HepG2 (cell line): ENCODE measurements at regions not wholly inside any gene's neighbourhood (a gene's known extent, or its start where the extent isn't known, plus 50 kb on each side); places are given as distances from the start of the nearest gene placed in this dataset.
A peak's percentile ranks its signal among the peaks of the same experiment; 100 is the strongest.

ENCODE experiments used
- ATAC-seq: fragments of 200-7000 bp; cut with Tn5 transposase; 3 replicates; pipeline ENCODE4 v1.9.1; 2020; ENCODE audit warnings: mild to moderate bottlenecking, moderate library complexity
- BruUV-seq: library from RNA; stranded (reverse); fragments of 400-500 nt; replicated peaks from 2 replicates; lab custom pipeline; 2021; lab: Mats Ljungman, UMichigan
- CTCF ChIA-PET: fragments of 300-600 bp; formaldehyde crosslinking; extraction: SDS; loops from one replicate; lab custom pipeline; 2021; ENCODE audit warnings: low total read pairs, inconsistent platforms, low intra/inter-chr PET ratio; lab: Yijun Ruan, JAX
- POLR2A ChIA-PET: fragments of 350-600 bp; sonication (Branson Sonifier 250); formaldehyde crosslinking; loops from one replicate; lab custom pipeline; 2020; ENCODE audit warnings: antibody characterized with exemption, inconsistent platforms; lab: Yijun Ruan, JAX
- DNase-seq: peaks from one replicate; pipeline ENCODE4 v3.0.0-alpha.2; 2015; ENCODE audit warnings: low spot score
- FAIRE-seq: peaks from 3 replicates; lab custom pipeline; 2011; peaks lifted over from hg19 to GRCh38; lab: Jason Lieb, UNC
- H2AFZ ChIP-seq: one replicate; pipeline ENCODE4 v1.6.1; 2011; ENCODE audit warnings: low read length, inconsistent platforms
- H3K27ac ChIP-seq: fragments of 300-600 bp; 3 replicates; pipeline ENCODE4 v1.8.0; 2011; ENCODE audit warnings: mixed run types, mild to moderate bottlenecking, mixed read lengths, low read length, inconsistent platforms; ENCODE audit not compliant: insufficient read depth; ENCODE audit errors: extremely low read length
- H3K27me3 ChIP-seq, 2 experiments: fragments of 200-600 bp in 1 of 2; 2 replicates in 1 of 2; 3 replicates in 1 of 2; pipeline versions ENCODE4 v1.6.0 to v1.8.0; 2011; ENCODE audit warnings: low read length in 2 of 2, mild to moderate bottlenecking in 2 of 2, moderate library complexity in 2 of 2, inconsistent platforms in 1 of 2; ENCODE audit not compliant: insufficient read depth in 2 of 2, control insufficient read depth in 1 of 2
- H3K36me3 ChIP-seq, 2 experiments: fragments of 200-600 bp in 1 of 2; replicated peaks in 1 of 2; 2 replicates in 1 of 2; 3 replicates in 1 of 2; pipeline versions ENCODE4 v1.5.1 to v1.8.0; 2011; ENCODE audit warnings: low read length in 2 of 2, inconsistent platforms in 1 of 2; ENCODE audit not compliant: insufficient read depth in 2 of 2, control insufficient read depth in 1 of 2
- H3K4me1 ChIP-seq: 2 replicates; pipeline ENCODE4 v1.5.1; 2012; ENCODE audit warnings: low read length, inconsistent platforms; ENCODE audit not compliant: insufficient read depth
- H3K4me2 ChIP-seq: 2 replicates; pipeline ENCODE4 v1.6.0; 2011; ENCODE audit warnings: low read depth, low read length, inconsistent platforms
- H3K4me3 ChIP-seq, 3 experiments: fragments of 200-600 bp in 1 of 3; sonication (generic), shearing (Covaris generic) in 1 of 3; replicated peaks in 1 of 3; 2 replicates each; pipeline ENCODE4 v1.5.1; 2011 to 2016; ENCODE audit warnings: low read length in 3 of 3, inconsistent platforms in 2 of 3, low read depth in 2 of 3, mild to moderate bottlenecking in 2 of 3, control low read depth in 1 of 3, mixed read lengths in 1 of 3; ENCODE audit not compliant: insufficient read depth in 1 of 3
- H3K79me2 ChIP-seq: one replicate; pipeline ENCODE4 v1.6.1; 2011; ENCODE audit warnings: low read length, inconsistent platforms; ENCODE audit not compliant: insufficient read depth
- H3K9ac ChIP-seq: 2 replicates; pipeline ENCODE4 v1.6.0; 2011; ENCODE audit warnings: mild to moderate bottlenecking, low read depth, low read length, inconsistent platforms; ENCODE audit not compliant: insufficient read depth
- H3K9me3 ChIP-seq: 2 replicates; pipeline ENCODE4 v1.5.1; 2012; ENCODE audit warnings: mild to moderate bottlenecking, low read length
- H4K20me1 ChIP-seq: 2 replicates; pipeline ENCODE4 v1.6.0; 2011; ENCODE audit warnings: inconsistent platforms, mild to moderate bottlenecking, low read length, moderate library complexity; ENCODE audit not compliant: insufficient read depth
- AHR ChIP-seq: IDR thresholded peaks from 2 replicates; pipeline ENCODE4 v1.6.1; 2018; ENCODE audit warnings: missing genetic modification reagents, missing compliant biosample characterization
- ASH2L ChIP-seq: fragments of 300-600, 200-600 bp; sonication (generic); IDR thresholded peaks from 2 replicates; pipeline ENCODE4 v1.7.0; 2017; ENCODE audit warnings: low read depth, mild to moderate bottlenecking, moderate library complexity, mixed read lengths, low read length; ENCODE audit not compliant: insufficient read length
- ATF6 ChIP-seq: sonication (generic); formaldehyde crosslinking; conservative IDR thresholded peaks from 2 replicates; pipeline ENCODE4 v1.4.0; 2020; ENCODE audit warnings: missing genetic modification reagents
- BCL6 ChIP-seq: IDR thresholded peaks from 2 replicates; pipeline ENCODE4 v1.6.1; 2016; ENCODE audit warnings: missing genetic modification reagents, missing compliant biosample characterization
- CENPX ChIP-seq: sonication (generic); formaldehyde crosslinking; IDR thresholded peaks from 2 replicates; pipeline ENCODE4 v1.9.0; 2021; ENCODE audit warnings: mild to moderate bottlenecking, missing genetic modification reagents, moderate library complexity
- CREM ChIP-seq, 2 experiments: sonication (generic) in 1 of 2; formaldehyde crosslinking in 1 of 2; IDR thresholded peaks; 2 replicates each; pipeline versions ENCODE4 v1.4.0 to v1.6.1; 2016 to 2020; ENCODE audit warnings: antibody characterized with exemption in 1 of 2, mild to moderate bottlenecking in 1 of 2, missing genetic modification reagents in 1 of 2
- HNF4A ChIP-seq: sonication (generic); formaldehyde crosslinking; IDR thresholded peaks from 2 replicates; pipeline ENCODE4 v1.4.0; 2020; ENCODE audit warnings: missing genetic modification reagents
- MIER2 ChIP-seq: IDR thresholded peaks from 2 replicates; pipeline ENCODE4 v1.6.1; 2016; ENCODE audit warnings: missing biosample characterization, missing genetic modification reagents
- MIER3 ChIP-seq: IDR thresholded peaks from 2 replicates; pipeline ENCODE4 v1.6.1; 2016; ENCODE audit warnings: missing compliant biosample characterization, borderline replicate concordance
- MTERF4 ChIP-seq: sonication (generic); formaldehyde crosslinking; IDR thresholded peaks from 2 replicates; pipeline ENCODE4 v1.8.0; 2023; ENCODE audit warnings: mild to moderate bottlenecking, missing genetic modification reagents
- PATZ1 ChIP-seq: sonication (generic); formaldehyde crosslinking; IDR thresholded peaks from 2 replicates; pipeline ENCODE4 v1.4.0; 2020; ENCODE audit warnings: missing genetic modification reagents
- SOX13 ChIP-seq, 3 experiments: fragments of 450-650 bp in 1 of 3; sonication (generic) in 1 of 3; formaldehyde crosslinking in 1 of 3; IDR thresholded peaks in 2 of 3; conservative IDR thresholded peaks in 1 of 3; 2 replicates each; pipeline versions ENCODE4 v1.5.0 to v1.6.1; 2016 to 2020; ENCODE audit warnings: antibody characterized with exemption in 1 of 3, mild to moderate bottlenecking in 1 of 3, missing compliant biosample characterization in 1 of 3, missing genetic modification reagents in 1 of 3, moderate library complexity in 1 of 3
- SOX6 ChIP-seq, 2 experiments: fragments of 450-650 bp in 1 of 2; sonication (generic) in 1 of 2; formaldehyde crosslinking in 1 of 2; IDR thresholded peaks; 2 replicates each; pipeline versions ENCODE4 v1.4.0 to v1.6.1; 2017 to 2020; ENCODE audit warnings: antibody characterized with exemption in 1 of 2, mild to moderate bottlenecking in 1 of 2, missing genetic modification reagents in 1 of 2
- STAT5B ChIP-seq: sonication (generic); formaldehyde crosslinking; IDR thresholded peaks from 2 replicates; pipeline ENCODE4 v1.4.0; 2020; ENCODE audit warnings: missing genetic modification reagents
- TEF ChIP-seq: sonication (generic); formaldehyde crosslinking; IDR thresholded peaks from 2 replicates; pipeline ENCODE4 v1.5.0; 2020; ENCODE audit warnings: missing genetic modification reagents
- THRA ChIP-seq: sonication (generic); formaldehyde crosslinking; IDR thresholded peaks from 2 replicates; pipeline ENCODE4 v1.4.0; 2020; ENCODE audit warnings: missing genetic modification reagents, borderline replicate concordance
- ZNF317 ChIP-seq: sonication (generic); formaldehyde crosslinking; IDR thresholded peaks from 2 replicates; pipeline ENCODE4 v1.5.0; 2020; ENCODE audit warnings: mild to moderate bottlenecking, missing genetic modification reagents
- ZNF766 ChIP-seq: sonication (generic); formaldehyde crosslinking; IDR thresholded peaks from 2 replicates; pipeline ENCODE4 v1.5.0; 2020; ENCODE audit warnings: missing genetic modification reagents, borderline replicate concordance
- WGBS: methylation state at CpG from one replicate; pipeline ENCODE4 v1.1.6; 2017; ENCODE audit warnings: low lambda C conversion rate; 5-methylcytosine and 5-hydroxymethylcytosine counted together
- in situ Hi-C: cut with HindIII; loops from 2 replicates; pipeline ENCODE4 v1.10.0; 2017; ENCODE audit warnings: low pct_unique_long_range_greater_than_20kb; ENCODE audit not compliant: extremely low pct_ligation_motif_present
- intact Hi-C: fragments of 100-400 bp; cut with micrococcal nuclease; formaldehyde crosslinking; loops from one replicate; pipeline ENCODE4 v1.10.0; 2022; ENCODE audit not compliant: unreplicated experiment

GRCh38 chr17:51516924-51517323, 256.6 kb downstream of the UTP18 start:
- no peaks in the 10 kb centered on the region for H3K36me3 ChIP-seq
- BruUV-seq: no TSS peak
- no peaks in the 10 kb centered on the region for H4K20me1 ChIP-seq
- H3K27ac ChIP-seq: no peak overlapping the region
- no peak overlapping the region for H3K4me2 ChIP-seq
- in situ Hi-C loops: no loop called here
- no peaks in the 10 kb centered on the region for H3K9me3 ChIP-seq
- ChIA-PET CTCF (no interaction called here), POLR2A (no interaction called here)
- no peak for FAIRE-seq
- no peak overlapping the region for H3K9ac ChIP-seq
- ATAC-seq: no peak
- intact Hi-C loops: no loop called here
- no peak overlapping the region for H3K4me3 ChIP-seq
- no peaks in the 10 kb centered on the region for H3K79me2 ChIP-seq
- H3K27me3 ChIP-seq: no peaks in the 10 kb centered on the region
- peak; percentile 16 for DNase-seq
- H3K4me1 ChIP-seq: peaks cover 8% of the 10 kb centered on the region
- WGBS: 2% methylated on average over 3 of the region's 3 CpGs
- no peak overlapping the region for H2AFZ ChIP-seq
- TF ChIP-seq MIER2 (CRISPR knock-in tag) (no peak), ZNF766 (no peak), PATZ1 (no peak), MIER3 (CRISPR knock-in tag) (no peak), BCL6 (CRISPR knock-in tag) (0 out of 2 replicates have a peak, but pooled peaks have one; percentile 22), THRA (CRISPR knock-in tag) (no peak), CREM (IDR thresholded peaks at IDR 0.05) (no peak), CREM (CRISPR knock-in tag; IDR thresholded peaks at IDR 0.05) (no peak), TEF (CRISPR knock-in tag) (no peak), ZNF317 (CRISPR knock-in tag) (peak; percentile 89), ATF6 (CRISPR knock-in tag) (no peak), ASH2L (no peak), CENPX (CRISPR knock-in tag) (no peak), SOX13 (IDR thresholded peaks at IDR 0.05) (no peak), SOX13 (CRISPR knock-in tag; conservative IDR thresholded peaks at IDR 0.05 in 1 of 2, IDR thresholded peaks at IDR 0.05 in 1 of 2) (peak in 1 of 2 experiments; percentile 32; a peak in 1 of 4 replicates), STAT5B (no peak), AHR (CRISPR knock-in tag) (no peak), MTERF4 (CRISPR knock-in tag) (no peak), SOX6 (IDR thresholded peaks at IDR 0.05) (no peak), SOX6 (CRISPR knock-in tag; IDR thresholded peaks at IDR 0.05) (0 out of 2 replicates have a peak, but pooled peaks have one; percentile 11), HNF4A (peak; percentile 26; the same call in 1 of the 2 replicates)
